NCI-H1417 treated with DMSO at 0.1 percent for 48 hours (cell line): ENCODE measurements at regions not wholly inside any gene's neighbourhood (a gene's known extent, or its start where the extent isn't known, plus 50 kb on each side); places are given as distances from the start of the nearest gene placed in this dataset.

Experiments
- DNase-seq: peaks from one replicate; lab custom pipeline; 2025; lab: John Stamatoyannopoulos, UW

DNA sequence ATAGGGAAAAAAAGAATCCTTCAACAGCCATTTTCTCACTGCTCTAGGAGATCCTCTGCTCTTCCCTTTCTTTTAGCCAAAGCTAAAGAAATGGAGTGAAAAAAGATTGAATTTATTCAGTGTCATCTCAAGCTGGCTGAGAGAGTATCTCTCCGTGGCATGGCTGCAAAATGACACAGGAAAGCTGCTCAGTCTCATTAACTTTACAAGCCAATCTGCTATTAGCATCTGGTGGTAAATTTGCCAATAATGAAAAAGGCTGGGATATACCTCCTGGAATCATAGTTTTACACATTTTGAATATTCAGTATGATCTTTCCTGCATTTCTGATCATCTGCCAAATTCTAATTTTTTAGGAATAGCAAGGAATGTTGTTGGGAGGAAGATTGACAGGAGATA, 176.8 kb upstream of the CHRM3 start:
- DNase-seq, result no peak

DNA sequence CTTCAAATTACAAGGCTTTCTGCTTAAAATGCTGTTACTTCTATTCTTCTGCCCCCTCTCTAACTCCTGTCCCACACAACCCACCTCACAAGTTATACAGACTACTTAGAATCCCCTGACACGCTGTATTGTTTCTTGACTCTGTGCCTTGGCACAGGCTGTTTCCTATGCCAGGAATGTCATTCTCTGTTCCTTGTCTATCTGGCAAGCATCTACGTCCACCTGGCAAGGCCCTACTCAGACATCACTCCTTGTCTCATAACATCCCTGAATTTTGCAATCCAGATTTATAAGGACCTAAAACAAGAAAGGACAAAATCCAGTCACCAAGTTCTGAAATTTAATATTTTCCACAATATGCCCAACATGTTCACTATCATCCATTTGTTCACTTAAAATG, 182.0 kb upstream of the CHRM3 start:
- no peak for DNase-seq

DNA sequence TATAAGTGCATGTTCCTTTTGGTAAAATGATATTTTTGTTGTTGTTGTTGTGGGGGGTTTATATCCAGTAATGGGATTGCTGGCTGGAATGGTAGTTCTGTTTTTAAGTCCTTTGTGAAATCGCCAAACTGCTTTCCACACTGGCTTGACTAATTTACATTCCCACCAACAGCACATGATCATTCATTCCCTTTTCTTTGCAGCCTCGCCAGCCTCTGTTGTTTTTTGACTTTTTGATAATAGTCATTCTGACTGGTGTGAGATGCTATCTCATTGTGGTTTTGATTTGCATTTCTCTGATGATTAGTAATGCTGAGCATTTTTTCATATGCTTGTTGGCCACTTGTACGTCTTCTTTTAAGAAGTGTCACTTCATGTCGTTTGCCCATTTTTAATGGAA, 188.5 kb upstream of the CHRM3 start:
- DNase-seq, result no peak

DNA sequence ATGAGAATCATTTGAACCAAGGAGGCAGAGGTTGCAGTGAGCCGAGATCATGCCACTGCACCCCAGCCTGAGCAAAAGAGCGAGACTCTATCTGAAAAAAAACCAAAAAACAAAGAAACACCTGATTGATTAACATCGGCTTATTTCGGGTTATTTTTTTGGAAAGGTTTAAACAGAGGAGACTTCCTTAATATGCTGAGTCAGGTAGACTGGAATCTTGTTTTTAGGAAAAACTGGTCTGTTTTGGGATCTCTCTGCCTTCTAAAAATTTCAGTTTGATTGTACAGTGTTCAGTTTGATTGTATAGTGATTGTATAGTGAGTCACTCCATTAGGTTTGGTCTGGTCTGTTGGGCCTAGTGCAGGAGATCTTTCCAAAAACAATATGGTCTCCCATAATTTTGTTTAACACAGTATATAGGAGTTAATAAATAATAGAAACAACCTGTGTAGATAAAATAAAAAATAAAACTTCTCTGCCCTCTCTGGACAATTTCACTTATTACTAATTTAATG, 196.3 kb upstream of the CHRM3 start:
- DNase-seq, result no peak

DNA sequence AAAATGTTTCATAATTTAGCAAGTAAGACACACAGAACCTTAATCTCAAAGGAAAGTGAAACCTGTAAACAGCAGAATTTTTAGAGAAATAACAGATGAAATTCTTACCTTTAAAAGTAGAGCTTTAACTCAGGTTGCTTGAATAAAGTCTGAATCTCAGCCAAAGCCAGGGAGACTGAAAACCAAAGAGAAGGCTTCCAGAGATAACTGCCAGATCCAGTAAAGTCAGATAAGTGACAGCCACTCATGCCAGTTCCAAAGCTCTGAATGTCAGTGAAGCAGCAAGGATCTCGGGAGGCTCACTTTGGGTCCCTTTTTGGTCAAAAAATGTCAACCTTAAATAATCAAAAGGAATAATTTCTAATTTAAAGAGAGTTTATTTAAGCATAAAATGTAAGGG, 199.9 kb upstream of the CHRM3 start:
- no peak for DNase-seq

DNA sequence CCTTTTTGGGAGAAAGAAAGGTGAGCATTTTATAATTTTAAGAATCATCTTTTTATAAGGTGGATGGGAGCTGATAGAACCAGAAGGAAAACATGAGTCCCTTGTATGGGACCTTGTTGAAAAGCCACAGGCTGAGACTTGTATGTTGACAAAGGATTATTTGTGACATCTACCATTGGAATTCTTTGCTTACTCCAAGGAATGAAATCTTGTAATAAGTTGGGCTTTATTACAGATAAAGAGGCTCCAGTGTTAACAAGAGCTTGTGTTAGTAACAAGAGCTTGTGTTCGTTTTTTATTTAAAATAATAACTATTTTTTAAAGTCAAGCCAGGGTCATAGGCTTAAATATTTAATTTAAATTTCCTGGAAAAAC, 201.1 kb upstream of the CHRM3 start:
- no peak for DNase-seq

DNA sequence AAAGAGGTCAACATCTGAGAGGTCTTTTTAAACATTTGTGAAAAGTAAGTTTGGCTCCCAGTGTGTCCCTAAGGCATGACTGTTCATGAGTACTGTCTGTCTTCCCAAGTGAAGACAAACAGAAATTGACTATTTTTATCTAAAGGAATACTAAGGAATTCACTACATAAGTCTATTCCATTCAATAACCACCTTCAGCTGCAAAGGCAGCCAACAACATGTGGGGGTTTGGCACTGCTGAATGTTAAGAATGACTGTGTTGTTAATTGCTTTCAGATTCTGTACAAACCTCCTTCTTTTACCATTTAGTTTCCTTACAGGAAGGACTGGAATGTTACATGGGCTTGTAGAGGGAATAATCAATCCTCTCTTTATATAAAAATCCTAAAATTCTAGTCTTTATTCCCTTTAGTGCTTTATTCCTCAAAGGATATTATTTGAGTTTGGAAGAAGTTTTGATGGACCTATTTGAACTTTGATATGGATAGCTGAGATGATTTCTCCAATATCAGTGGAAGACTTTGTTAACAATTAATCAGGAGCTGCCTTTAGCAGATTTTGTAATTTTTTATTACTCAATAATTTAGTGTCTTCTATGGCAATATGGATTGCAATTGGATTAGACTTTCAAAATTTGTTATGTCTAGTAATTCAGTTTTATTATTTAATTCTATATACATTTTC, 201.7 kb upstream of the CHRM3 start:
- no peak for DNase-seq

DNA sequence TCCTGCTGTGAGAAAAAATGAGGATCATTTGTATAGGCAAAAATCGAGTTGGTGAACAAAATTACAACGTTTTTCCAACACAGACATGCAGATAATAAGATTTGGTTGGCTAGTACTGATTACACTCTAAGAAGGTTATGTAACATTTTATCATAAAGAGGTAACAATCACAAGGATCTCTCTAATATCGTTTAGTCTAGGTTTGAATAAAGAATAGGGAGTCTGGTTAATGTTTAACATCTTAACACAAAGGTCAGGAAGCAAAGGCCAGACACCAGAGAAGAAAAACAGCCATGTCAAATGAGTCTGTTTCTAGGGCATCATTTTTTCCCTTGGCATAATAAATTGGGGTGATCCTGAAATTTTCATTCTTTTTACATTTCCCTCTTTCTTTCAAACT, 207.4 kb upstream of the CHRM3 start:
- DNase-seq, result no peak

DNA sequence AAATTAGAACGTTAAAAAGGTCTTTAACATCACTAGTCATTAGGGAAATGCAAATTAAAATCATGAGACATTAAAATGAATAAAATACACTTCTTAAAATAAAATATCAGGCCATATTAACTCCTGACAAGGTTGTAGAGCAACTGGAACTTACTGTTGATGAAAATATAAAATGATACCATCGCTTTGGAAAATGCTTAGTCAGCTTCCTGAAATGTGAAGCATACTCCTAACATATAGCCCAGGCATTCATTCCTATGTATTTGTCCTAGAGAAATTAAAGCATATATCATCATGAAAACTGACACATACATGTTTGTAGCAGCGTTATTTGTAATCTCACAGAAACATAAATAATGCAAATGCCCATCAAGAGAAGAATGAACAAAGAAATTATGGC, 211.5 kb upstream of the CHRM3 start:
- no peak for DNase-seq

DNA sequence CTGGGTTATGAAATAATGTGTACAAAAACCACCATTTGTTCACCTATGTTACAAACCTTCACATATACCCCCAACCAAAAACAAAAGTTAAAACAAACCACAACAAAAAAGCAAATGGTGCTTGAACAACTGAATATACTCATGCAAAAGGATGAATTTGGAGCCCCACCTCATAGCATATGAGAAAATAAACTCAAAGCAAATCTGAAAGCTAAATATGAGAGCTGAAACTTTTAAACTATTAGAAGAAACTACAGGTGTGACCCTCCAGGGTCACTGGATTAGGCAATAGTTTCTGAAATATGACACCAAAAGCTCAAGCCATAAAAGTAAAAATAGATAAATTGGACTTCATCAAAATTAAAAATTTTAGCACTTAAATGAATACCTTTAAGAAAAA, 215.5 kb upstream of the CHRM3 start:
- no peak for DNase-seq

DNA sequence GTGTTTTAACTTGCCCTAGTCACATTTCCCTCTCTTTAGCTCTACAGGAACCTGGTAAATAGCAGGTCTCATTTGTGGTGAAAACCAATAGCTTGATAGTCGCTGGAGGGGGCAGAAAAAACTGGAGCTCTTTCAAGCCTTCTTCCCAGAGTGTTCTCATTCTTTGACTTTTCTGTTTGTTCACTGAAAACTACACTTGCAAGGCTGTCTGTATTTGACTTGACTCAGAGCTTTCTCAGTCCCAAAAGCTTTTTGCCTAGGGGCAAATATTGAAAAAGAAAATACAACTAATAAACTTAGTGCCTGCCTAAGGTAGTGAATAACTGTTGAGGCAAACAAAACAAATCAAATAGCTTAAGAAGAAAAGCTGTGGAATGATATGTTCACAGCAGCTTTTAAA, 217.1 kb upstream of the CHRM3 start:
- no peak for DNase-seq

DNA sequence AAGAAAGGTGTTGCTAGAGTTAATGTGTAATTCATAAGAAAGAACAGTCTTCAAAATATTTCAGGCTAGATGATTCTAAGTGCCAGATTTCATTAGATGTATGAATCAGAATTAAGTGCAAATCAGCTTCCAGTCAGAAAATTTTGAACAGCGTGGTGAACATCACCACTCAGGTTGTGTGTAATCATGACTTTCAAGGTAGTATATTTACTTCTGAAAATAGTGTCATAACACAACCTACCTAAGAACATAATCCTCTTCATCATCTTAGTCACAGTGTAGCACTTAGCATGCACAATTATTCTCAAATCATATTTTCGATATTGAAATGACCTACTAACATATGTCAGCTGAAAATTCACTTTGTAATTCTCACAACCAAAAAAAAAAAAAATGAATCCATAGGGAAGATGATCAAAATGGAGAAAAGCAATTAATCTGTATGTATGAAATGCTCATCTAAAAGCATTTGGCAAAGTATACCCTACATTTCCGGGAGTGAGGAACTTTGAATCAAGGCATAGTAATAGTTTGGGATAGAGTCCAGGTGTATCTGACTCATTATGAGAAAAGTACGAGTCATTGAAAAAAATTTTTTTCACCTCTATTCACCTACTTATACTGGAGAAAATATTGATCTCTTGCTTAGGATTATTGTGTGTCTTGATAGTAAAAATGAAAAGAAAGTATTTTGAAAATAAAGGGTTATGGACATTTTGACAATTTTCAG, 221.8 kb upstream of the CHRM3 start:
- no peak for DNase-seq

DNA sequence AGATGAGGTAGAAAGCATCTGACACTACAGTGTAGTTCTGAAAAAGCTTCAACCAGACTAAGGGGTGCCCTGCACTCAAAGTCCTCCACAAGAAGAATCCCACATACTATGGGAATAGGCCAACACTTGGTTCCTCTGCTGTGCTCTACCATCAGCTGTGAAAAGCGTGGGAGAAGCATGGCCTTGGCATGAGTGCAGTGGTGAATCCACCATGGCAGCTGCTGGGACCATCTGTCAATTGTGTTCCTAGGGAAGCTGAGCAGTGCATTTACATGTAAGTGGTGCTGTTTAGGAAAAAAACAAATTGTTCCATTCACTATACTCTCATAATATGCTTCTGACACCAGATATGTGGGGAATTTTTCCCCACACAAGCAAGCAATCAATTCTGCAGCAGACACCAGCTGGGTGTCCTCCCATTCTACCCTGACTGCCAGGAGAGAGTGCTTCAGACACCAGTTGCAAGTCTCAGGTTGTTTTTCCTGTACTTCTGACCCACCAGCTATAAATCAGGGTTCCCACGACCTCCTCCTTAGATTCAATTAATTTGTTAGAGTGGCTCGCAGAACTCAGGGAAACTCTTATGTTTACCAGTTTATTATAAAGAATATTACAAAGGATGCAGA, 230.8 kb upstream of the CHRM3 start:
- no peak for DNase-seq

DNA sequence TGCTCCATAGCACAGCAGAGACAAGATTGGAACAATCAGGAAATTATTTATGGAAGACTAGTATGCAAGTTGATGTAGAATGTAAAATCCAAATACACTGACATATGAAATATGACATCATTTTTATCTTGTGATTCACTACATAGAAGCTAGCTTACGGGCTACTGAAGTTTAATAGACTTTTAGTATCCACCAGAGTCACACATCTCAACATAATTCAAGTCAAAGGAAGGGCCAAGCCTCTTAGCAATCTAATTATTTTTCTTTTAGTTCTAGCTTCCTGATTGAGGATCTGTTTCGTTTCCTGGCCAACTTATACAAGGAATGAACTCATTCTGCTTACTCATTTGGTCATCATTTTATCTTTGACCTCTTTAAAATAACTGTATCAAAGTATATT, 234.4 kb upstream of the CHRM3 start:
- no peak for DNase-seq

DNA sequence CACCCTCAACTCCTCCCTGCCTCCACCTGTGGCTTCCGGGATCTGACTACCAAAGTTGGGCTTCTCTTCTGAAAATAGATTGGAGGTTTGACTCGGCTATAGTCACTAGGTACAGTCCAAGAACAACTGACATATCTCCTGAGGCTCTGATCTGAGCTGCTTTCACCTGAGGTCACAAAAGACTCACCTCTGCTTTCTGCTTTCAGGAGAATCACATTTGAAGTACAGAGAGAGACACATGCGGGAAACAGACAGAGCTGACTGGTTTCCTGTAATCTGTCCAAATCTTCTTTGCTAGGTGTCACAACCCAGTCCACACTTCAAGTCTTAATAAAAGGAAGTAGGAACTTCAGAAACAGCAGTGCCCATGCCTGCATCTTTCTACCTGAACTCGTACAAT, 245.4 kb upstream of the CHRM3 start:
- DNase-seq, result no peak

DNA sequence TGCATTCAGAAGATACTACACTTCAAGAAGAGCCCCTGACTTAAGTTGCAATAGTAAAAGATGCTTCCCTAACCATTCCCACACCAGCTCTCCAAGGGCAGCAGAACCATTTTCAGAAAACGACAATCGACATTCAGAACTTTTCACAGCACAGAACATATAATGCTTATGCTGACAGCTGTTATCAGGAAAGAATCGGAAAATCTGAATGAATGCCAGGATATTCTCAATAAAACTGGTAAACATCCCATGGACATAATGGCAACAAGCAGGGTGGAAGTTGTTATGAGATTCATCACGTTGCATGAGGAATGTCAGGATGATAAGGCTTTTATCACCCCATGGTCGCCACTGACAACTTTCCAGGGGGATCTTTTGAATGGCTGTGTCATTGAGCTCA, 246.6 kb upstream of the CHRM3 start:
- DNase-seq, result no peak

DNA sequence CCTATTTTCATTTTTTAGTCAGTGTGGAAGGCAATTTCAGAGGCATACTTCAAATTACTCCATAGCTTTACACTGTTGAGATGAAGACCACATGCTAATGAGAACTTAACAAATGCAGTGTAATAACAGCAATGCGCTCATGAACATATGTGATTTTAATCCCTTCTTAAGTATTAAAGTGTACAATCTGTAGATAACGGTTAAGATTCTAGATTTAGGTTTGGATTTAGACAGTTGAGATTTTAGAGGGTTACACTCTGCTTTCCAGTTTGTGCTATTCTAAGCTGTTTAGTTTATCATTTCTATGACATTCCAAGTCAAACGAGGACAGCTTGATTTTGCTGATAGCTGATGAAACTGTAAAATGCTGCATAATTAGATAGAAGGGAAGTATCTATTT, 257.8 kb upstream of the CHRM3 start:
- no peak for DNase-seq

DNA sequence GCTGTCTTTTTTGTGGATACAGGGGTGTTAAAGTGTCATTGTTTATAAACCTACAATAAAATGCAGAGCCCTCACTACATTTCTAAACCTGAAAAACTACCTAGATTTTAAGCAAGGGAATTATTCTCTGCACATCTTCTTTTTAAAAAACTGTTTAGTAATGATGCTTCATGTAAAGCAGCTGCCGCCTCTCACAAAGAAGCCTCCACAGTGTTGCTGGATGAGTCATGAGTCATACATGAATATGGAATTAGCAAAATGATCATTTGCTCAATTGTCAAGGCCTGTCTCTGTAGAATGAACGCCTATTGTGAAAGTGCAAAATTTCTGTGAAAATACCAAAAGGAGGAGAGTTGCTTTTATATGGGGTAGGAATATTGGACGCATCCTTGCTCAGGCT, 259.5 kb upstream of the CHRM3 start:
- no peak for DNase-seq

DNA sequence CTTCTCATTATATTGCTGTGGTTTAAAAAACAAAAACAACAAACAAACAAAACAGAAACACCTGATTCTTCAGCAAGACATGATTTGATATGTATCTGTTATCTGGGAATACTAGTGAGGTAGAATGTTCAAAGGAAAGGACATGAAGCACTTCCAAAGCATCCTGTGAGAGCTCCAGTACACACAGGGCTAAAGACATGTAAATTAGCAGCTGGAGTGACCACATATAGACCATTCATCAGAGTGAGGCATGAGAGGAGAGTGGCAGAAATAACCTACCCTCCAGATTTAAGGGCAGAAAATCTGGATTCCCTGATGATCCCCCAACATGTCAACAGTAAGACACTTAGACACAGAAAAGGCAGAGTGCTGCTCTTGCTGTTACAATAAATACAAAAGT, 260.5 kb upstream of the CHRM3 start:
- DNase-seq, result no peak

DNA sequence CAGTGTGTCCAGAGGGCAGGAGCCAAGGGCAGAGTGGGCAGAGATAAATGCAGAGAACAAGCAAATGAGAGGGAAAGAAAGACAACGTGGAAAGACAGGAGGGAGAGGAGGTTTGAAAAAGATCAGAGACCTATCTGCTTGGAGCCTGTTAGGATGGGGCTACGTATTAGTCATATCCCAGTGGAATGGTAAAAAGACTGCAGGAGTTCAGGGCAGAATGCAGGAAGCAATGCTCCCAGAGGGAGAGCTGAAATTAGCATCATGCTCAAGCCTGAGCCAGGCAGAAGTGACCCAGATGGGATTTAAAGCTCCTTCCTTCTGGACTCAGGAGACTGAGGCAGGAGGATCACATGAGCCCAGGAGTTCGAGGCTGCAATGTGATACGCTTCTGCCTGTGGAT, 261.3 kb upstream of the CHRM3 start:
- no peak for DNase-seq

DNA sequence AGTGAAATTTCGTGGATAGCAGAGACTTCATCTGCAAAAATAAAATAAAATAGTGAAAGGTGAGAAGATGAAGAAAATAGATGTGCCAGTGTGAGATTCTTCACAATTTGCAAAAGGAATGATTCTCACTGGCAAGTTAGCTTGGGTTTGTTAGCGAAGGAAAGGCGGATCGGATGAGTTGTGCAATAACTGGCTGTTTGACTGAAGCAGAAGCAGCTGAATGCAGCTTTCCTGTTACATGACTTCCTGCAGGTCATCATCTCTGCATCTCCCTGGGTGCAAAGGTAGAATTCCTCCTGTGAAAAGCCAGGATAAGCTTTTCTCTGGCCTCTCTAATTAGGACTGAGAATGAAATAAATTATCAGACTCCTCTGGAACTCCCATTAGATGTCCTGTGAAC, 263.1 kb upstream of the CHRM3 start:
- no peak for DNase-seq

DNA sequence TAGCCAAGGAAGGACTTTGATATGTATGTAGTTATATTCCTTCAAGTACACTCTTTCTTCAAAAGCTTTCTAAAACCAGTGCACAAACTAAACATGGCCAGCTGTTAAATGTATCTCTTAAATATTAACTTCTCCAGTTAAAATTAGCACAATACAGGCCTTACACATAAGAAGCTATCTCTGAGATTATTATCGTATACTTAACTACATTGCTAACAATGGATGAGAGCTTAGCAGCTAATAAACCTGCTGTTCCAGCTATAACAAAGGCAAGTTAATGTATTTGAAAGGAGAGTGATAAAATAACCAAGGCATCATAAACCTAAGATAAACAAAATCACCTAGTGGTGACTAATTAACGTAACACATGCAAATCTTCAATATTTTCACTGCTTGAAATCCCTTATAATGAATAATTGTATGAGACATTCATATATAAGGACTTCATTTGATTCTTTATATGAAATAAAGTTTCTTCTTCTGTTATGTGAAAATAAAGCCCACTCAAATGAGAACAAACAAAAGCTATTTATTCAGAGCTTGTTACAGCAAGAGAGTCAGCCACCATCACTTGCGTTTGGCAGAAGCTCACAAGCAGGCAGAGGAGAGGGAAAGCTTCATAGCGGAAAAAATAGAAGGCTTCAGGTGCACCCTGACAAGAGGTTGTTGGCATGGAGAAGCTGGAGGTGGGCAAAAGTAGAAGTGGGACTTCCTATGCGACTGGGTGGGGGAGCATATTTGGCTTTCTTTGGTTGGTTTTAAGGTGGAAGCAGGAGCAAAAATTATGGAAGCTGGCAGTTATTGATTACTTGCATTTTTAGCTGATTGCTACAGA, 274.1 kb upstream of the CHRM3 start:
- peak; percentile 90 for DNase-seq

DNA sequence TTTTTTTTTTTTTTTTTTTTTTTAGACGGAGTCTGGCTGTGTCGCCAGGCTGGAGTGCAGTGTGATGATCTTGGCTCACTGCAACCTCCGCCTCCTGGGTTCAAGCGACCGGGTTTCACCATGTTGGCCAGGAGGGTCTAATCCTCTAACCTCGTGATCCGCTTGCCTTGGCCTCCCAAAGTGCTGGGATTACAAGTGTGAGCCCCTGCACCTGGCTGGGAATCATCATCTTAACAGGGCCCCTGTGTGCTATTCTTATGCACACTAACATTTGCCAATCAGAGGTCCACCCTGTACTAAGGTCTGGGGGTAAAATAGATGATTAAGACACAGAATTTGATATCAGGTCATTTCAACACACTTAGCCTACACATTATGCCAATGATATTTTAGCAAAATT, 278.7 kb upstream of the CHRM3 start:
- no peak for DNase-seq
